ENCODE measurements at regions not wholly inside any gene's neighbourhood (a gene's known extent, or its start where the extent isn't known, plus 50 kb on each side); places are given as distances from the start of the nearest gene placed in this dataset.

DNA sequence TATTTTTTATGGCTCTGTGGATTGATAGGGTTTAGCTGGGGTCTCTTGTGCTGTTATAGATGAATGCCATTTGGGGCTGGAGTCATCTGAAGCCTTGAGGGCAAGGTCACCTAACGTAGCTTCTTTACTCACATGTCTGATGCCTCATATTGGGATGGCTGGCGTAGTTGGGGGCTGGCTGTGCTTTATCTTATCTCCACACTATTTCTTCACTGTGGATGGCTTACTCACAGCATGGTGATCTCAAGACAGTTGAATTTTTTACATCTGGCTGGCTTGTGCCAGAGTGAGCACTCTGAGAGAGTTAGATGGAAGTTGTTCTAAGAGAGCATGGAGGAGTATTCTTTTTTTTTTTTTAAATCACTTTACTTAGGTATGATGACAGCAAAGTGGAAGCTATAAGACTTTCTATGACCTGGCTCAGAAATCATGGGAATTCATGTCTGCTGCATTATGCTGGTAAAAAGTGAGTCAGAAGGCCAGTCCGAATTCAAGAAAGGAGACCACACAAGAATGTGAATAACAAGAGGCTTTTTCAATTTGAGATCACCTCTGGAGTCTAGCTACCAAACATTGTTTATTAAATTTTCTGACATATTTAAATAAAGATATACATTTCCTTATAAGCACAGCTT lies 252.4 kb upstream of the TPK1 start:
- in situ Hi-C loops (cut with HindIII; ENCODE audit: low sequenced_read_pairs), result no loop called here
- DNase-seq (ENCODE audit: low spot score), result no peak

DNA sequence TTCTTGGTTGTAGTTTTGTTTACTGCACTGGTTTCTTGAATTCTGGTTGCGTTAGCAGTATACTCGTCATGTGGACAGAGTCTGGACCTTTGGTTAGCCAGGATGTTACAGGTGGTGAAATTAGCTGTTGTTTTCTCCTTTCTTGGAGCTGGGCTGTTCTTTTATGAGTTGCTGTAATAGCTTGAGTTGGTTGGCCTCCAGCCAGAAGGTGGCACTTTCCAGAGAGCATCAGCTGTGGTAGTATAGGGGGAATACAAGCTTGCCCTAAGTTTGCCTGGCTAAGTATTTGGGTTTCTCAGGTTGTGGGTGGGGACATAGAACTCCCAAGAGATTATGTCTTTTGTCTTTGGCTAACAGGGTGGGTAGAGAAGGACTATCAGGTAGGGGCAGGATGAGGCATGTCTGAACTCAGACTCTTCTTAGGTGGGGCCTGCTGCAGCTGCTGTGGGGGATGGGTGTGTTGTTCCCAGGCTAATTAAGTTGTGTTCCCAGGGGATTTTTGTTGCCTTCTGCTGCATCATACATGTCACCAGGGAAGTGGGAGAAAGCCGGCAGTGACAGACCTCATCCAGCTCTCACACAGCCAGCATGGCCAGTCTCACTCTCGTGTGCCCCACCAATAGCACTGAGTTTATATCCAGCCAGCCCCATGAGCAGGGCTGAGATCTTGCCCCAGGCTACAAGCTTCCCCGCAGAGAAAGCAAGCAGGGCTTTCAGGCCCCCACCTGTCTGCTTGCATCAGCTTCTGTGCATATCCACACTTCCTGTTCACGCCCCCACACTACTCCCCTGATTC lies 246.7 kb upstream of the TPK1 start:
- DNase-seq (ENCODE audit: low spot score), result no peak
- in situ Hi-C loops (cut with HindIII; ENCODE audit: low sequenced_read_pairs), result no loop called here

DNA sequence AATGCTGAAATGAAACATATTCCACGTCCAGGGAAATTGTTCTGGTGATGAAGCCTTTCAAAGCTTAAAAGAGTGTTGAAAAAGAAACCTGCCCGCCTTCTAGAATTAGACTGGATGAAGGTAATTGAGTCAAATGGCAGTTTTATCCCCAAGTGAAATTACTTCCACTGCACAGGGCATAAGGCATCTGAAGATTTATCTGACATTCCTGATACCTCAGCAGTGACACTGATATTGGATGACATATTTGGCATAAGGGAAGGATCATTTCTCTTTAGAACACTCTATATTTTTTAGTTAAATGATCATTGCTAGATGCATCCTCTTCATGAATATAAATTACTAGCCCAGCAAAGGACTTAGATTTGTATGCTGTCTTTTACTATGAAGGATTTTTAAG lies 229.6 kb upstream of the TPK1 start:
- in situ Hi-C loops (cut with HindIII; ENCODE audit: low sequenced_read_pairs), result no loop called here
- no peak for DNase-seq (ENCODE audit: low spot score)

DNA sequence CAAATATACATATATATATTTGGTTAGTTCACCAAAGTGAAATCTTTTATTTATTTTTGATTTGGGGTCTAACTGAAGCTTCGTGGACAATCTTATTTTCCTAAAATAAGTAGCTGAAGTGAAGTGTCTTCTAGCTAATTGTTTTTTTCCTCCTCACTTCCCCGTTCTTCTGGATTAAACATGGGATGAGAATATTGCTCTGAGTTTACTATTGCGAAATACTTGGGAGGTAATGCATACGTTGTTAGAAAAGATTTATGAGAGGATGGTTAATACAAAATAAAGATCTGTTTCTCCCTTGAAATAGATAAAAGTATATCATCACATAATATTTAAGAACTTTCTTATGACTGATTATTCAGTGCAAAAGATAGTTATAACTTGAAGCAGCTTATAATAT lies 228.3 kb upstream of the TPK1 start:
- in situ Hi-C loops (cut with HindIII; ENCODE audit: low sequenced_read_pairs), result no loop called here
- no peak for DNase-seq (ENCODE audit: low spot score)

DNA sequence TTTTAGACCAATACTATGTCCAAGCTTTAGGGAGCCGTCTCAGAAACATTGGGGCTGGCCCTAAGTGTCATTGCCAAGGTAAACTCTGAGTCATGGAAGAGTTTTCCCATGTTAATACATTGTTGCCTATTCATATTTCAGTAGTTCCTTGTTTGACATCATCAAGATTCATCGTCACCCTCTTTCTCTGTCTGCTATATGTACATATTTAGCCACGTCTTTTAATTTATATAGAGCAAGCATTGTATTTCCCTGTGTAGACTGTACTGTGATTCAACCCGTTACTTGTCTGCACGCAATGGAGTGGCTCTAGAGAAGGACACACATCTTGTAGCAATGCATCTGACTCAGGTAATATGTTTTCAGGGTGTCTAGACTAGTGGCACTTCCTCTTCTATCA lies 217.9 kb upstream of the TPK1 start:
- DNase-seq (ENCODE audit: low spot score), result no peak
- in situ Hi-C loops (cut with HindIII; ENCODE audit: low sequenced_read_pairs), result no loop called here

DNA sequence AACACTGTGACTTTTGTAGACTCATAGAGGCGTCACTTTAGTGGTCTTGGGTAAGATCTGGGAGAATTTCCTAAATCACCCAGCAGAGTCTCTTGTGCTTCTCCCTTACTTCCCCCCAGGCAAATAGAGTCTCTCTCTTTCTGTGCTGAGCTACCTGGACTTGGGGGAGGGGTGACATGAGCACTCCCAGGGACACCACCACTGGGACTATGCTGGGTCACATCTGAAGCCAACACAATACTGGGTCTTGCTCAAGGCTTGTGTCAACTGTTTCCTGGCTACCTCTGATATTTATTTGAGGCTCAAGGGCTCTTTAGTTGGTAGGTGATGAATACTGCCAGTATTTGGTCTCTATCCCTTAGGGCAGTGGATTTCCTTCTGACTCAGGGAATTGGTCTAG lies 214.6 kb upstream of the TPK1 start:
- DNase-seq (ENCODE audit: low spot score), result no peak
- in situ Hi-C loops (cut with HindIII; ENCODE audit: low sequenced_read_pairs), result no loop called here

DNA sequence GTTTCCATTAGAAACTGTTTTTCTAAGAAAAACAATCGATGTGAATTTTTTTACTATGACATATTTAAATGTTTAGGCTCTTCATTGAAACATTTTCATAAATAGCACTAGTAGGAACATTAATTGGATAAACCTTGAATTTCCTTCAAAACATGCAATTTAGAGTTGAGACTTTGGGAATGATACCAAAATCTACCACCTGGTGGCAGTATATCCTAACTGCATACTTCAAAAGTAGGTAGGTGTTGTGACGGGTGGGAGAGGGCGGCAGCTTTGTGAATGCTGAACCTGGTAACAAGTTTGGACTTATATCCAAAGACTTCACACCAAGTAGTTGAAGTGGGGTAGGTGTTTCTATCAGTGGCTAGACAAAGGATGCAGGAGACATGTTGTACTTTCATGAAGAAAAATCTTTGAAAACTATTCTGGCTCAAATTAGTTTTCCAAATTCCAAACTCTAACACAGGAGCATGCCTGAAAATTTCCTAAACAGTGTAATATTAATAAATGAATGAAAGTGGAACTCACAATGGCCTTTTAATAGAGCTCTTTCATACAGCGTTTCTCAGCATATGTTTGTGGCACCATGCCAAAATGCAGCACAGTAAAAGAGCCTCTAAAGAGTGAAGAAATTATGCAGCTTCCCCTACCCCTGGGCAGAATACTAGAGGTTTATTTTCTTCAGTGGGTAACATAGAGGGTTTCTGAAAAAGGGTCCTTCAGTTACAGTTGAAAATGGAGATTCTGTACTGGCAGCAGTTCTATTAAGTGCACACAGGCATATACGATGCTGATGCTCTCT lies 201.0 kb upstream of the TPK1 start:
- peak; percentile 30 for DNase-seq (ENCODE audit: low spot score)
- in situ Hi-C loops (cut with HindIII; ENCODE audit: low sequenced_read_pairs), result no loop called here

DNA sequence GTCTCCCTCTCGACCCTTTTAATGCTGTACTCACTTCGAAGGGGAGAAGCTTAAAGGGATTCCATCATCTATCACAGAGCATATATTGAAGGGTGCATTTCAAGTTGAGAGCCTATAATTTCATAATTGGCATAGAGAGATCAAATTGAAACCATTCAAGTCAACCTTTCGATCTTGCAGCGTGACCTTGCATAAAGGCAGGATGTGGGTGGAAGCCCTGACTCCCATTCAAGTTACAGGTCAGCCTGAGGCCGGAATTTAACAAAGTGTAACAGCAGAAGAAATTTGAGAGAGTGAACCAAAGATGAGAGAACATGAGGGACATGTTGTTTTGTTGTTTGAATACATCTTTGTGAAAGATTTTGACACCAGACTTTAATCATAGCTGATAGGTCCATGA lies 195.3 kb upstream of the TPK1 start:
- in situ Hi-C loops (cut with HindIII; ENCODE audit: low sequenced_read_pairs), result no loop called here
- DNase-seq (ENCODE audit: low spot score), result no peak

DNA sequence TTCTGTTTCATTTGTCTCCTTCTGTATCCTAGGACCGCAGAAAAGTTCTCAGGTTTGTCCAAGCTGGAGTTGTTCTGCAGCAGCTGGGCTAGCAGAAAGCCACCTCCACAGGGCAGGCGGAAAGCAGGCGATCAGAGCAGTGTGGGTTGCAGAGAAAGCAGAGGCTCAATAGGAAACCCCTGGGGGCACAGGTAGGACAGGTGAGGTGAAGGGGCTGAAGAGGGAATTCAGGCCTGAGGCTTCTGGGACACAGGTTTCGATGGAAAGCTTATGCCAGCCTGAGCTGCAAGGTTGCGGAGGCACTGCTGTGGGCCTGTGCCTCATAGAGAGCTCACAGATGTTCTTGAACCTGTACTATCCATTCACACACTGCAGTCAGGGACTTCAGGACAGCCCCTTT lies 194.9 kb upstream of the TPK1 start:
- in situ Hi-C loops (cut with HindIII; ENCODE audit: low sequenced_read_pairs), result no loop called here
- no peak for DNase-seq (ENCODE audit: low spot score)

DNA sequence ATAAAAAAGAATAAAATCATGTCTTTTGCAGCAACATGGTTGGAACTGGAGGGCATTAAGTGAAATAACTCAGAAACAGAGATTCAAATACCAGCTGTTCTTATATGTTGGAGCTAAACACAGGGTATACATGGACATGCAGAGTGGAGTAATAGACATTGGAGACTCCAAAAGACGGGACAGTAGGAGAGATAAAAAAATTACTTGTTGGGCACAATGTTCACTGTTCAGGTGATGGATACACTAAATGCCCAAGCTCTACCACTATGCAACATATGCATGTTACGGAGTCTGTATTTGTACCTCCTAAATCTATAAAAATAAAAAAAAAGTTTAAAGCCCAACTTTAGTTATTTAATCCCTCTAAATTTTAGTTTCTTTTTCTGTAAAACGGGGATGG lies 184.6 kb upstream of the TPK1 start:
- no peak for DNase-seq (ENCODE audit: low spot score)
- in situ Hi-C loops (cut with HindIII; ENCODE audit: low sequenced_read_pairs), result no loop called here

DNA sequence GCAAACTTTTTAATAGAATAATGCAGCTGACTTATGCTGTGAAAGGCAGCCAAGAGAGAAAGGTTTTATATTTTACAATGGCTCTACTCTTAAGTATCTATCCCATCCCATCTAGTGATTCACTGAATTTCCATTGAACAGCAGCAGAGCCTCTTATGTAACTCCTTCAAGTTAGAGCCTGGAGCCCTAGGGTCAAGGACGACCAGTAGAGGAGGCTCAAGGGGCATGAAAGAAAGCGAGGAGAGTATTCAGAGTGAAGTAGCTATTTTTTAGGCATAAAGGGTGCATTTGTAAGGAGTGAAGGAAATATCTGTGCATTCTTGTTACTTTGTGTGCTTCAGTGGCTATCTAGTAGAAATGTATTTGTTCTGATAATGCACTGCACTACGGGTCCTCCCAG lies 180.2 kb upstream of the TPK1 start:
- DNase-seq (ENCODE audit: low spot score), result no peak
- in situ Hi-C loops (cut with HindIII; ENCODE audit: low sequenced_read_pairs), result no loop called here

DNA sequence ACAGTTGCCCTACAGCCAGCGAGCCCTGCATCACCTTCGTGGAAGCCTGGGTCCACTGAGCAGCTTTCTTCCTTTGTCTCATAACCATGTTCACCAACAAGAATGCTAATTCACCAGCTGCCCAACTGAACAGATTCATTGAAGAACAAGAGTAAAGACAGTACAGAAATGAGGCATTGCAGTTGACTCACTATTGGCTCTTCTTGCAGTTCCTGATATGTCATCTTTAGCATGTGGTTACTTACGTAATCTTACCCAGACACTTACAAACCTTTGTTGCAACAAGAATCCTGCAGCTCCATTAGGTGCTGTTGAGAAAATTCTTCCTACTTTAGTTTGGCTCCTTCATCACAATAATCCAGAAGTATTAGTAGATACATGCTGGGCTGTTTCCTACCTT lies 174.0 kb upstream of the TPK1 start:
- no peak for DNase-seq (ENCODE audit: low spot score)
- in situ Hi-C loops (cut with HindIII; ENCODE audit: low sequenced_read_pairs), result no loop called here

DNA sequence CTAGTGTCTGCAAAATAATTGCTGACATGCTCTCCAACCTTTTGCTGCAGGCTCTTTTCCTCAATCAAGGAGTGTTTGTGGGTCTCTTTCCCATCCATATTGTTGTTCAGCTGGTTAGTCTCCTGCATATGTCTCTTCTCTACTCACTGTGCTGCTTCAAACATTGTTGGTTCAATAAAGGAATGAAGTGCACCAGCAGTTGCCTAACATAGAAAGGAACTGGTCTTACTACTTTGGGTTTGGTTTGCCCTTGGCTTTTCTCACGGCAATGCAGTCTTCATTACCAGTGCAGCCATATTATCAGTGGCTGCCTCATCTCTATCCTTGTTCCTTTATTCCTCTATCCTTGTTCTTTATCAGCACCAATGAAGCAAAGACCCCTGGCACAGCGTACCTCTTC lies 169.7 kb upstream of the TPK1 start:
- in situ Hi-C loops (cut with HindIII; ENCODE audit: low sequenced_read_pairs), result no loop called here
- DNase-seq (ENCODE audit: low spot score), result no peak

DNA sequence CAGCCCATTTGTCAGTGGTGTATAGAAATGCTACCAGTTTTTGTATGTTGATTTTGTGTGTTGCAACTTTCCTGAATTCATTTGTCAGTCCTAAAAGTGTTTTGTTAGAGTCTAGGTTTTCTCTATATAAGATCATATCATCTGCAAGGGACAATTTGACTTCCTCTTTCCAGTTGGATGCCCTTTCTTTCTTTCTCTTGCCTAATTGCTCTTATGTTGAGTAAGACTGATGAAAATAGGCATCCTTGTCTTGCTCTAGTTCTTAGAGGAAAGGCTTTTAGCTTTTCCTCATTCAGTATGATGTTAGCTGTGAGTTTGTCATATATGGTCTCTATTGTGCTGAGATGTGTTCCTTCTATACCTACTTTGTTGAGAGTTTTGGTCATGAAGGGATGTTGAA lies 161.7 kb upstream of the TPK1 start:
- in situ Hi-C loops (cut with HindIII; ENCODE audit: low sequenced_read_pairs), result no loop called here
- DNase-seq (ENCODE audit: low spot score), result no peak

DNA sequence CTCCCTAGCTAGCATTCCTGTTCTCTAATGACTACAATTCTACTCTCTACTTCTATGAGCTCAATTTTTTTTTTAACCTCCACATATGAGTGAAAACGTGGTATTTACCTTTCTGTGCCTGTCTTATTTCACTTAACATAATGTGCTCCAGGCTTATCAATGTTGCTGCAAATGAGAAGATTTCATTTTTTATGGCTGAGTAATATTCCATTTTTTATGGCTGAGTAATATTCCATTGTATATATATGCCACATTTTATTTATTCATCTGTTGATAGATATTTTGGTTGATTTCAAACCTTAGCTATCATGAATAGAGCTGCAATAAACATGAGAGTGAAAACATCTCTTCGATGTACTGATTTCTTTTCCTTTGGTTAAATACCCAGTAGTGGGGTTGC lies 159.6 kb upstream of the TPK1 start:
- no peak for DNase-seq (ENCODE audit: low spot score)
- in situ Hi-C loops (cut with HindIII; ENCODE audit: low sequenced_read_pairs), result no loop called here

DNA sequence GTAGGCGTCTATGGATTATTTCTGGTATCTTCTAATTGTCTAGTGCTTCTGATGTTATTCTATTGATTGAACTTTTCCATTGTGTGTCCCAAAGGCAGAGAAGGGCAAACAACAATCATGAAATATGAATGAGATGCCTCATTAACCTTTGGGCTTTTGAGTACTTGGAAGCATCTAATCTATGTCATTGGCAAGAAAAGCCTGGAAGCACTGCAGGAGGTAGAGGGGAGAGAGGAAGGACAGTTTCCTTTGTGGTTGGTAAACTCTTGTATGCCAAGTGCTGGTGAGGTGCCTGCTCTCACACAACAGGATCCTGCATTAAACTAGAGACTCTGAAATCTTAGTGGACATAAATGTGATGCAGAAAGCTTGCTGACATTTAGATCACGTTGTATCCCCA lies 155.2 kb upstream of the TPK1 start:
- in situ Hi-C loops (cut with HindIII; ENCODE audit: low sequenced_read_pairs), result no loop called here
- no peak for DNase-seq (ENCODE audit: low spot score)

DNA sequence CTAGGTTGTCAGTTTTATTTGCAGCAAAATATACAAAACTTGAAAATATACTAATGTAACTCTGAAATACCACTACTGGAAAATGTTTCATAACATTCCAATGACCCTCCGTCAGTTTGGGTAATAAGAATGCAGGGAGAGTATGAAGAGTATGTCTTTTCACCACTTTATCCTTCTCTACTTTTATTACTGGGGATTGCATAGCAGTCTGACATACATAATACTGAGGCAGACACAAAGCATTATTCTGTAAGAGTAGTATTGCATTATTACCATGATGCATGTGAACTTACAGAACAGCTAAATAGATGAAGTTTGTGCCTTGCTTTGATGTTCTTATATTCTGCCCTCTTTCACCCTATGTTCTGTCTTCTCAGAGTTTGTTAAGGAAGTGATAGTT lies 151.8 kb upstream of the TPK1 start:
- DNase-seq (ENCODE audit: low spot score), result no peak
- in situ Hi-C loops (cut with HindIII; ENCODE audit: low sequenced_read_pairs), result no loop called here

DNA sequence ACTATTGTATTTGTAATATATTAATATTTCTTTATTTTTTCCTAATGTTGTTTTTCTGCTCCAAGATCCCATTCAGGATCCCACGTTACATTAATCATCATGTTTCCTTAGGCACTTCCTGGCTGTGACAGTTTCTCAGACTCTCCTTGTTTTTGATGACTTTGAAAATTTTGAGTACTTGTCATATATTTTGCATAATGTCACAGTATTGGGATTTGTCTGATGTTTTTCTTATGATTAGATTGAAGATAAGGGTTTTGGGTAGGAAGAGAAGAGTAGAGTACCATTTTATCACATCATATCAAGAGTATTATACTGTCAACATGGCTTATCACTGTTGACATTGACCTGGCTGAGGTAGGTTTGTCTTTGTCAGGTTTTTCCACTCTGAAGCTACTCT lies 146.3 kb upstream of the TPK1 start:
- no peak for DNase-seq (ENCODE audit: low spot score)
- in situ Hi-C loops (cut with HindIII; ENCODE audit: low sequenced_read_pairs), result no loop called here

DNA sequence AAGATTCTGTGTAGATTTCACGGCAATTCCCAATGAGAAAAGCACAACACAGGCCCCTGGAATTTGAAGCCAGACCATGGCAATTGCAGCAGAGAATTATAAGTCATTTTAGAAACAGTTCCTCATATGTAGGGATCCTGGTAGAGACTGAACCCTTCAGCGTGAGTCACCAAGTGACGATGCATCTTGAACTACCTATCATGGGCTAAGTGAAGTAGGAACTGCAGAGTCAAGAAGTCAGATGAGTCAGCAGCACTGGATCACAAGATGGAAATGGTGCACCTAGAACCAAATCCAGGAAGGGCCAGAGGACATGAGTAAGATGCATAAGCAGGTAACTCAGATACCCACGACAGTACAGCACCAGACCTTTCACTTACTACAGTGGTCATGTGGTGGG lies 140.0 kb upstream of the TPK1 start:
- DNase-seq (ENCODE audit: low spot score), result no peak
- in situ Hi-C loops (cut with HindIII; ENCODE audit: low sequenced_read_pairs), result no loop called here

DNA sequence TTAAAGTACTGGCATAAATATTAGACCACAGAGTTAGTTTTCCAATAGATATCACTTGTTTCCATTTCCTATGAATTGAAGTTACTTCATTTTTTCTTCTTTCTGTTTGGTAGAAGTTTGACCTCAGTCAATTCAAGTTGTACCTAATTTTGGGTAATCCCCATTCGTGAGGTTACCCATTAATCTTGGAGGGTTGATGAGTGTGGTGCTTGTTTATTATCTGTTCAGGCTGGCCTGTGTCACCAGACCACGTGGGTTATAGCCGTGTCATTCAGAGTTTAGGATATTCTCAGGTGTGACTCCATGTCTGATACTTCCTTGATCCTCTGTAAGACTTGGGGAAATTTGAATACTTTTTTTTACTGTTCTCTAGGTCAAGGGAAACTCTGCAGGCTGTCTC lies 133.9 kb upstream of the TPK1 start:
- no peak for DNase-seq (ENCODE audit: low spot score)
- in situ Hi-C loops (cut with HindIII; ENCODE audit: low sequenced_read_pairs), result no loop called here

DNA sequence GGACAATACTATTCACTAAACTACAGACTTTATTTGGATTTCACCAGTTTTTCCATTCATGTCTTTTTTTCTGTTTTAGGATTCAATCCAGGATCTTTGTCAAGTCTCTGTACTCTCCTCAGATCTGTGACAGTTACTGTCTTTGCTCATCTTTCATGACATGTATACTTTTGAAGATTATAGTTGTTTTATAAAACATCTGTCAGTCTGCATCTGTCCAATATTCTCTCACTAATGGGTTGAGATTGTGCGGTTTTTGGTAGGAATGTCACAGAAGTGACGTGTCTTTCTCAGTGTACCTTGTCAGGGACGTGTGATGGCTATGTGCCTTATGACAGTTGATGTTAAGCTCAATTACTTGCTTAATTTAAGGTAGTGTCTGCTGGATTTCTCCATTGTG lies 124.9 kb upstream of the TPK1 start:
- no peak for DNase-seq (ENCODE audit: low spot score)
- in situ Hi-C loops (cut with HindIII; ENCODE audit: low sequenced_read_pairs), result no loop called here
